ENCODE measurements at regions not wholly inside any gene's neighbourhood (a gene's known extent, or its start where the extent isn't known, plus 50 kb on each side); places are given as distances from the start of the nearest gene placed in this dataset.
A peak's percentile ranks its signal among the peaks of the same experiment; 100 is the strongest.

- DNase-seq: no peak
Measured at GRCh38 chr12:107449891-107450290, 235.7 kb upstream of the PWP1 start.

DNA sequence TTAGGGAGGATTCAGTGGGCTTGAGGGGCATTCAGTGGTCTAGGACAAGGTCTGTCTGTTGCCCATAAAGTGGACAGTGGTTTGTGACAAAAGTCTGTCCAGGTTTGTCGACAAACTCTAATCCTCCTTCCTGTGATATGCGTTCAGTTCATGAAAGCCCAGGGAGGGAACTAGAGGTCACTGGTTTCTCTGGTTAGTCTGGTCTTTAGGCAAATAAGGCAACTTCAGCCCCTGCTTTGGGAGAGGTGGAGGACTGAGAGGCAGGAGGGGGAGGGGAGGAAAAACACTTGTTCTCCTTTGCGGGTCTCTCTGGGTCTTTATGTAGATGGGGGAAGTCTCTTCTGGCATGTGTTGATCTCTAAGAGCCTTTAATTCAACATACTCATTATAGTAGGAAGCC lies 235.1 kb upstream of the PWP1 start:
- no peak for DNase-seq

DNA sequence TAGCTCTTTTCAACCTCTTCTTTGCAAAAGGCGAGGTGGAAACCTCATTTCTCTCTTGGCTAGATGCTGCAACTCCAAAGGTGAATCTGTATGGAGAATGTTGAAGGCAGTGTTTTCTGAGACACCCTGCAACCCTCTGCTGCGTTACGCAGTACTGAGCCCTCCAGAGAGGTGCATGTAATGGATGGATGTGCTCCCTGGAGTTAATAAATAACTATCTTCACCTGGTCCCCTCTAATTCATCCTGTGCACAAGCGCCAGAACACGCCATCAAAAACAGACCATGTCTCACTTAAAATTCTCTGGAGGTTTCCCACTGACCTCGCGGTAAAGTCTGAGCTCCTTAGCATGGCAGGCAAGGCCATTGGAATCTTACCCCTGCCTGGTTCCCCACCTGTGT lies 234.4 kb upstream of the PWP1 start:
- DNase-seq: no peak

DNA sequence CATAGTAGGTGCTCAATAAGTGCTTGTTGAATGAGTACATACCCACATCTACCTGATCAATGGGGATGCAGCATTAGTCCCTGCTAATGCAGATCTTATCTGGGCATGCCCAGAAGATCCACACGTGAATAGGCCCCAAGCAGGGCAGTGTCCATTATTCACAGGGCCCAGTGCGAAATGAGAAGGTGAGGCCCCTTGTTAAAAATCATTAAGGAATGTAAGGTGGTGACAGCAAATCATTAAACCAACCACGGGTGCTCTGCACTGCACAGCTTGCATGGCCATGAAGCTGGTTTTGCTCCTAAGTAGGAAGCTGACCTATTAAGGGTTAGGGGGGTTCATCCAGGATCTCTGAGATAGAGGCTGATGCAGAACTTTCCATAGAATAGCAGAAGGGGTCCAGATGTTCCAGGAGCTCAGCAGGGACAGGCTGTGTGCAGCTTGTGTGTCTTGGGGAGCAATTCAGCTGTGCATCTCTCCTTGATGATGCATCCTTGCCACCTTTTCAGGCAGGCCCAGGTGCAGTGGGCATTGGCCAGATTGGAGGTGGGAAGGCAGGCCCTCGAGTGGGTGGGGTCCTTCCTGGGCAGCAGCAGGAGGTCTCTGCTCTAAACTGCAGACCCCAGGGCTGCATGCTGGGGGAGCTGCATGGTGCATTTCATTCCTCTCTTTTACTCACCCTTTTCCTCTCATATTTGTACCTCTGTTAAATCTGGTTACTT lies 231.3 kb upstream of the PWP1 start:
- DNase-seq: no peak

DNA sequence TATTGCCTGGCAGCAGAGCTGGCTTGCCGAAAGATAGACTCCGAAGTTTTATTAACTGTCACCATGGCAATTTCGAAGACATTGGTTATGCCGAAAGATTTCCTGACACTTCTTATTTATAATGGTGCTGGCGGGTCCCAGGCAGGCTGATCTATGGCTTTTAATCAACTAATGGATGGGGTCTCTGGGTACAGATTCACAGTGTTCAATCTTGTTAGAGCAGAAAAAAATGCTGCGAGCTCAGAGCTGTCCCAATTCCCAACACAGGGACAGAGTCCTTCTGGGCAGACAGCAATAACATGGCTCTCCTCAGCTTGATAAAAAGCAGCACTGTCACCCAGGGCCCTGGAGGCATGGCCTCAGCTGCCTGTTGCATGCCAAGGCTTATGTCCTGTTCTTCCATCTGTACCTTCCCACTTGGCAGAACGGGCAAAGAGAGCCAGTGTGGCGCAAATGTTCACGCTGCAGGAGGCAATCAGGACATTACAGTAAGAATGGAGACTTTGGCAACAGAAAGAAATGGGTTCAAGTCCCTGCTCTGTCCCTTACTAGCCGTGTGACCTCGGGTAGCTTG lies 228.2 kb upstream of the PWP1 start:
- no peak for DNase-seq

DNA sequence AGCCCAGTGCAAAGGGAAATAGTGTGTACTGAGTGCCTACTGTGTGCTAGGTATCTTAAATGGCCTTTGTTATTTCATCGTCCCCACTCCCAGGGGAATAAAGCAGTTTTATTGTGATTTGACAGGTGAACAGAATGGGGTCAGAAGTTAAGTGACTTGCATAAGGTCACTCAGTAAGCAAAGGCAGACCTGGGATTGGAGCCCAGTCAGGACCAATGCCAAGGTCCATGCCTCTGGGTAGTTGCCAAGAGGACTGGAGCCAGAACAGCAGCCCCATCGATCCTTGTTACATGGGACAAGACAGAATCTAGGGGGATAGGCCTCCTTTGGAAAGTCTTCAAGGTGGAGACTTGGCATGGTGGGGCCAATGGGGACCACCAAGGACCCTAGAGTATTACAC lies 227.4 kb upstream of the PWP1 start:
- no peak for DNase-seq

- DNase-seq: no peak
Measured at GRCh38 chr12:107458990-107459389, 226.6 kb upstream of the PWP1 start.

DNA sequence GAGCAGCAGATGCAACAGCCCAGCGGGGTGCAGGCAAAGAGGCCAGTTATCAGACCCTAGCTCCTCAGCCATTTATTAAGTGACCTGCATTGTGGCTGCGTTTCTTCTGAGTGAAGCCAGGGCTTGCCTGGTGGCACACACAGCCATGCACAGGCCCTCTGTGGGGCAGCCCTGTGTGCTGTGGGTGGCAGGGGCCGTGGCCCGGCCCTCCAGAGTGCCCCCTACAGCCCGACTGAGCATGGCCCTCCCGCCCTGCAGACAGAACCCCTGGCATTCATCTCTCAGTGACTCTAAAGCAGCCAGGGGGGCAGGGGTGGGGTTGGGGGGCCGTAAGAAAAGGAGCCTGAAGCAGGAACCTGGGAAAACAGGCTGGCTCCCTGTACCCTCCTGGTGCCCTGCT lies 226.0 kb upstream of the PWP1 start:
- DNase-seq: no peak

DNA sequence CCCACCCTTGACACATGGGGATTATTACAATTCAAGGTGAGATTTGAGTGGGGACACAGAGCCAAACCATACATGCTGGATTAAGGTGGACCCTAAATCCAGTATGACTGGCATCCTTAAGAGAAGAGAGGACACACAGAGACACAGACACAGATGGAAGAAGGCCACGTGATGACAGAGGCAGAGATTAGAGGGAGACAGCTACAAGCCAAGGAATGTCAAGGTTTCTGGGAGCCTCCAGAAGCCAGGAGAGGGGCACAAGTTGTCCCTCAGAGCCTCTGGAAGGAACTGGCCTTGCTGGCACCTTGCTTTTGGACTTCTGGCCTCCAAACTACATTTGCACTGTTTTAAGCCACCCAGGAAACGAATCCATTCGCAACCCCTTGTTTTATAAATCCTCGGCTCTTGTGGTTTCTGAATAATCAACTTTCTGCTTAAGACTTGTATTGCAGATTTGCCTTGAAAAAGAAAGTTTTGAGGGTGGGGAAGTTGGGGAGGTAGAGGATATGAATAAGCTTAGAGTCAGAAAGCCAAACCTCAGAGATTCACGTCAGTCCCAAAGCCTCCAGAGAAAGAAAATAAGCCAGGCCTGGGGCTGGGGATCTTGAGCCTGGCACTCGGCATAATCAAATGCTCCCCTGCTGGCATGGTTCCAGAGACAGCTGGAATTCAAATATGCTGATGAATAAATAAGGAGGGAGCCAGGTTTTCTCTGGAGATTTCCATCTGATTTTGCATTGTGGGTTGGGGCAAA lies 224.2 kb upstream of the PWP1 start:
- no peak for DNase-seq

- no peak for DNase-seq
Measured at GRCh38 chr12:107462428-107463332, 222.9 kb upstream of the PWP1 start.

DNA sequence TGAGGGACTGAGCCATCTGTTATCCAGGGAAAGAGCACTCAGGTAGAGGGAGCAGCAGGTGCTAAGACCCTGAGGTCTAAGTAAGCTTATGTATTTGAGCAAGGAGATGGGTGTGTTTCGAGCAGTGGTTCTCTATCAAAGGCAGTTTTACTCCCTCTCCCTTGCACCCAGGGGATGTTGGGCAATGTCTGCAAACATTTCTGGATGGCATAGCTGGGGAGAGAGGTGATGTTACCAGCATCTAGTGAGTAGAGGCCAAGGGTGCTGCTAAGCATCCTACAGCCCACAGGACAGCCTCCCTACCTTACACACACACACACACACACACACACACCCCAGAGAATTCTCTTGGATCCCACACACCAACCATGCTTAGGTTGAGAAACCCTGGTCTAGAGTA lies 221.0 kb upstream of the PWP1 start:
- no peak for DNase-seq

DNA sequence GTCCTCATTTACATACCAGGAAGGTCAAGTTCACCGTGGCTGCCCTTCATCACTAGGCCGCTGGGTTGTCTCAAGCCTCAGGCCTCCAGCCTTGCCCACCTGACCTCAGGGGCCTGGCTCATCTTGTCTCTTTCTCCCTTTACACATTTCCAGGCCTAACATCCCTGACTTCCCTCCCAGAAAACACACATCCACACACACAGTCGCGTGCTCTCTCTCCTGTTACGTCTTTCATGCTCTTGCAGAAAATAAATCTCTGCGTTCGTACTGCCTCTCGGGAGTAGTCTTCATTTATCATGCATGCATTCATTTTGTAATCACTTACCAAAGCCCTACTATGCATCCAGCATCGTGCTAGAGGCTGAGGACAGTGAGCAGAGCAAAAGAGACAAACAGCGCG lies 220.0 kb upstream of the PWP1 start:
- DNase-seq: no peak

GRCh38 chr12:107467716-107468115 lies 217.9 kb upstream of the PWP1 start:
- DNase-seq: no peak

DNA sequence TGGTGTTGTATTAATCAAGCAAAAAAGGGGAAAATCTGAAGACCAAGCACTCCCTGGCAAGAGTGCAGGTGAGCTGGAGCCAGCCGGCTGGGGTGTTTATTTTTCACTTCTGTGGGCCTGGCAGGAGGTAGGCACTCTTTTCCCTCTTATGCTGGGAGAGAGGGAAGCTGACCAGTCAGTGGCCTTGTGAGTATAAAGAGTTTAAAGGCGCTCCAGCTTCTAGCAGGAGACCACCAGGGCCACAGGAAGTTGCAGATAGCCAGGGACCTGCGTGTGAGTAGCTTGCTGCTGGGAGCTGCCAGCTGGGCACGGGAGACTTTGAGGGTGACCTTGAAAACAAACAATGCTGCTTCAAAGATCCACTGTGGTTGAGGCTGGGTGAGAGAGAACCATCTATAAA lies 217.4 kb upstream of the PWP1 start:
- DNase-seq: no peak

- DNase-seq: no peak
Measured at GRCh38 chr12:107469011-107469410, 216.6 kb upstream of the PWP1 start.

- no peak for DNase-seq
Measured at GRCh38 chr12:107470645-107471044, 215.0 kb upstream of the PWP1 start.

GRCh38 chr12:107472308-107472707 lies 213.3 kb upstream of the PWP1 start:
- no peak for DNase-seq

DNA sequence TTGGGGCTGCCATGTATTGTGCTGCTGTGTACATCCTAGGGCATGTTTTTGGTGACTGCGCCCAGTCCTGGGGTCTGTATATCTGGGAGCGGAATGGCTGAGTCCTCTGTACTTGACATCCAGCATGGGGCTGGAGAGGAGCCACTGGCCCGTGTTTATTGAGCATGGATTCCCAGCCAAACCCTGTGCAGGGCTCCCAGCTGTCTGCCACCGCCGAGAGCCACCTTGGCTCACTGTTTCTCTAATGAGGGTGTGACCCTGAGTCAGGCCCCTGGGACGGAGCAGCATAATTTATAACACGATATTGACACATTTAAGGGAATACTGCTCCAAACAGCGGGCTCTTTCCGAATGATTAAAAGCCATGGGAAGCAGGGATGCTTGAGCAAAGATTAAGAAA lies 211.5 kb upstream of the PWP1 start:
- DNase-seq: no peak

- peak in 1 of 2 donors; percentile 17 for DNase-seq
Measured at GRCh38 chr12:107474639-107475539, 210.7 kb upstream of the PWP1 start.

DNA sequence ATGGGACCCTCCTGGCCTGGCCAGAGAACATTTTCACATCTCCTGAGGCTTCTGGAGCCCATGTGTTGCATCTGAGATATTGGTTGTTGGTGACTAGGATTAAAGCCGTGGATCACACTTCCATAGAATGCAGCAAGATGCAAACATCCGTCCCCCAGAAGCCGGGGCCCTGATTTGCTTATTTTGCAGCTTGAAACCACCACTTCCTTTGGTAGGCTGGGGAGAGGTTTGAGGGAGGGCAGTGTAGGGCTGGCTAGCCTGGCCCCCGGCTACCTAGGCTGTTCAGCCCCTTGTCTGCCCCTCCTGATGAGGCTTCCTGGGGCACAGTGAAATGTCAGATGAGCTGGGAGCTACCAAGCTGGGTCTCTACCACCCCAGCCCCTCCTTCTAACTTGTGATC lies 209.7 kb upstream of the PWP1 start:
- no peak for DNase-seq

GRCh38 chr12:107477018-107477417 lies 208.6 kb upstream of the PWP1 start:
- DNase-seq: no peak

GRCh38 chr12:107477947-107478610 lies 207.5 kb upstream of the PWP1 start:
- no peak for DNase-seq

Data from activated CD4-positive, alpha-beta T cell treated with anti-CD3 and anti-CD28 coated beads for 4 hours (primary cell).